GM18499 (cell line): ENCODE measurements at regions not wholly inside any gene's neighbourhood (a gene's known extent, or its start where the extent isn't known, plus 50 kb on each side); places are given as distances from the start of the nearest gene placed in this dataset.
"Not testable (repeated sequence)": the region's sequence is repeated elsewhere in the genome, so short reads cannot be mapped to it uniquely, and the experiment has no call there.

Experiments used
- ATAC-seq: cut with Tn5 transposase; IDR thresholded peaks from one replicate; pipeline ENCODE4 v1.9.1; 2021; ENCODE audit warnings: moderate number of reproducible peaks; ENCODE audit not compliant: insufficient read depth, unreplicated experiment

DNA sequence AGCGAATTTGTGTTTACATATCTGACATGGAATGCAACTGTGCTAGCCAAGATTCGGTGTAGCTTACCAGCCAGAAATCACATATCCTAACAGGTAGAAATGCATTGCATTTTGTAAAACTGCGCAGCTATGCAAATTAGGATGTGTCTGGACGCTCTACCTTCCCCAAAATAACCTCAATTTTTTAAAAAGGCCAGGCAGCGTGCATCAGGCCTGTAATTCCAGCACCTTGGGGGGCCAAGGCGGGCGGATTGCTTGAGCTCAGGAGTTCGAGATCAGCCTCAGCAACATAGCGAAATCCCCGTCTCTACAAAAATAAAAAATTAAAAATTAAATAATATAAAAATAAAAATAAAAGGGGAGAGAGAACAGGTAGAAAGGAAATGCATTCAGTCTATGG is 305.0 kb downstream of the TYW1 start:
- ATAC-seq = no peak

DNA sequence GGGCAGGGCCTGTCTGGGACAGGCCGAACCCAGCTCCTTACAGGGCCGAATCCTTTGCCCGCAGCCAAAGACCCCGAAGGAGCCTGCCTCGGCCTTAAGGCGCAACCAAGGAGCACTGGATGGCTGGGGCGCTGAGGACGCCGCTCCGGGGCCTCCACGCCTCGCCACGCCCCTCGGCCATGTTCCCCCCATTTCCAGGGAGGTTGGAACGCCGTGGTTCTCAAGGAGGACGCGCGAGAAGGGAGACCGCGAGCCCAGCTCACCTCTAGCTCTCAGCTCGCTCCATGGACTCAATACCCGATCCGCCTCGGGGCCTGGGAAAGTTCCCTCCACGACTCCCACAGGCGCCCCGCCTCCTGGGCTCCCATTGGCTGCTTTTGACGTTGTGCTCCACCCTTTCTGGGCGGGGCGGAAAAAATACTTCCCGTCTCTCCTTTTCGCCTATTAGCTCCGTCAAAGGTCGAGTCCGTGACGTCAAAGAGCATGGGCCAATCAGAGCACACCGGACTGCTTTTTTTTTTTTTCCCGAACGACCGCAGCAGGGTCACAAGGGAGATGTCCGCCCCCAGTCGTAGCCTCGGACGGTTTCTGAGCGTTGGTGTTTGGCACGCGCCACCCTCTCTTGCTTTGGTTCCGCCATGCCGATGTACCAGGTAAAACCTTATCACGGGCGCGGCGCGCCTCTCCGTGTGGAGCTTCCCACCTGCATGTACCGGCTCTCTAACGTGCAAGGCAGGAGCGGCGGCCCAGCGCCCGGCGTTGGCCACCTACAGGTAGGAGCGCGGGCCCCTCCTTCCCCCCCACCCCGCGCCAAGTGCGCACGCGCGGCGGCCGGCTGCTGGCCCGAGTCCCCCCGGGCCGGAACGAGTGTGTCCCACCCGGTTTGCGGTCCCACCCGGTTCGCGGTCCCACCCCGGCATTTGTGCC is 305.7 kb downstream of the TYW1 start:
- ATAC-seq = peak; percentile 87

DNA sequence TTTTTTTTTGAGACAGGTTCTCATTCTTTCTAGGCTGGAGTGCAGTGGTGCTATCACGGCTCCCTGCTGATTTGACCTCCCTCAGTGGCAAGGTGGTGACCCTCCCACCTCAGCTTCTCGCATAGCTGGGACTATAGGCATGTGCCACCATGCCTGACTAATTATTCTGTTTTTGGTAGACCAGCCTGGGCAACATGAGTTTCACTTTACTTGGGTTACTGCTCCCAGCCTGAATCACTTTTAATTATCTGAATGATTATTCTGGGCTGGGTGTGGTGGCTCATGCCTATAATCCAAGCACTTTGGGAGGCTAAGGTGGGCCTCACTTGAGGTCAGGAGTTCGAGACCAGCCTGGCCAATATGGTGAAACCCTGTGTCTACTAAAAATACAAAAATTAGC is 308.2 kb downstream of the TYW1 start:
- ATAC-seq = not testable (repeated sequence)

DNA sequence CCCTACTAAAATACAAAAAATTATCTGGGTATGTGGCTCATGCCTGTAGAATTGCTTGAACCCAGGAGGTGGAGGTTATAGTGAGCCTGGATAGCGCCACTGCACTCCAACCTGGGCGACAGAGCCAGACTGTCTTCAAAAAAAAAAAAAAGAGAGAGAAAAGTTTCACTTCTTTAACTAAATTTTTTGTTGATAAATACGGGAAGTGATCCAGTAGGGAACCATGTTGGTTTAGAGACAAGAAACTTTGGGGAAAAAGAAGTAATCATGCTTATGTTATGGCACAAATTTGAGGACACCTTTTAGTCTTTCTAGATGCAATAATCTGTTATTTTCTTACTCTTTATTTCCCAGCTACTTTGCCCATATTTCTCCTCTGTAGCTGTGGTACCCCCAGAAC is 309.7 kb downstream of the TYW1 start:
- no peak for ATAC-seq

DNA sequence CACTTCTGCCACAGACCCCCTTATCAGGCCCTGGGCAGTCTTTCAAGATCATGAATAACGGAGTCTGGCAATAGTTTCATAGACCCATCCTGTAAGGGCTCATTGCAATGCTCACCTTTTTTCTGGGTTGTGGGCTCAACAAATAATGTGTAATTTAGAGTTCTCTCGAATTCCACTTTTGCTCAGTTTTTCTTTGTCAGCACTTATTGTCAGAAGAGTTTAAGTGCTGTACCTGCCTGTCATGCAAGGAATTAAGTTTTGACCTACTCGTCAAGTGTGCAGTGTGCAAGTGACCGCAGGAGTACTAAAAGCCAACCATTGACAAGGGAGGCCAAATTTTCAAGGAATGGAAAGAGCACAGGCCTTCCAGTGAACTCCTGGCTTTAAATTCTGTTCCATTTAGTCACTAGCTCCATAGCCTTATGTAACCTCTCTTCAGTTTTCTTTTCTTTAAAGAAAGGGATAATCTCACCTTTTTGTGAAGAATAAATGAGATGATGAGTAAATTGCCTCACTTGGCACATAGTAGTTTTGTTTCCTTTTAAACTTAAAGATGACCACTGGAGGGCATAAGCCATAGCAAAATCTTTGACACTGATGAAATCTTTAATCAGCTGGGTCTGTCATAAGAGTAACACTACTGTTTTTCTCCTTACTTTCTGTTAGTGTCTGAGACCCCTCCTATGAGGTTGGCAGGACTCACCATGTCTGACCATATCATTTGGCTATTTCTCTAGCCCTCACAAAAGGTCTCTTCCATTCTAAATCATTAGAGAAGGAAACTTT is 313.3 kb downstream of the TYW1 start:
- ATAC-seq = no peak

DNA sequence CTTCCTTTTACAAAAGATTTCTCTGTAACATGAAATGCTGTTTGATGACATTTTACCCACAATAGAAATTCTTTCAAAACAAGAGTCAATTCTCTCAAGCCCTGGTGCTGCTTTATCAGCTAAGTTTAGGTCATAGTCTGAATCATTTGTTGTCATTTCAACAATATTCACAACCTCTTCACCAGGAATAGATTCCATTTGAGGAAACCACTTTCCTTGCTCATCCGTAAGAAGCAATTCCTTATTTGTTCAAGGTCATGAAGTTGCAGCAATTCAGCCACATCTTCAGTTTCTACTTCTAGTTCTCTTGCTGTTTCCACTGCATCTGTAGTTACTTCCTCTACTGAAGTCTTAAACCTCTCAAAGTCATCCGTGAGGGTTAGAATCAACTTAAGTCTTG is 315.3 kb downstream of the TYW1 start:
- no peak for ATAC-seq

DNA sequence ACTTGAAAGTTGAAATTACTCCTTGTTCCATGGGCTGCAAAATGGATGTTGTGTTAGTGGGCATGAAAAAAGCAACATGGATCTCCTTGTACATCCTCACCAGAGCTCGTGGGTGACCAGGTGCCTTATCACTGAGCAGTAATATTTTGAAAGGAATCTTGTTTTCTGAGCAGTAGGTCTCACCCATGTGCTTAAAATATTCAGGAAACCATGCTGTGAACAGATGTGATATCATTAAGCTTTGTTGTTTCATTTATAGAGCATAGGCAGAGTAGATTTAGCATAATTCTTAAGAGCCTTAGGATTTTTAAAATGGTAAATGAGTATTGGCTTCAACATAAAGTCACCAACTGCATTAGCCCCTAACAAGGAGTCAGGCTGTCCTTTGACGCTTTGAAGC is 316.6 kb downstream of the TYW1 start:
- ATAC-seq = no peak

DNA sequence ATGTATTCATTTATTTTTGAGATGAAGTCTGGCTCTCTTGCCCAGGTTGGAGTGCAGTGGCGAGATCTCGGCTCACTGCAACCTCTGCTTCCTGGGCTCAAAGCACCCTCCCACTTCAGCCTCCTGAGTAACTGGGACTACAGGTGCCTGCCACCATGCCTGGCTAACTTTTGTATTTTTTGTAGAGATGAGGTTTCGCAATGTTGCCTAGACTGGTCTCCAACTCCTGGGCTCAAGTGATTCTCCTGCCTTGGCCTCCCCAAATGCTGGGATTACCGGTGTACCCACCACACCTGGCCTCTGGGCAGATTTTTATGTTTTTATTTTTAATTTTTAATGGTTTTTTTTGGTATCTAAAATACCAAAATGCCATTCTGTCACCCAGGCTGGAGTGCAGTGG is 320.3 kb downstream of the TYW1 start:
- not testable (repeated sequence) for ATAC-seq

DNA sequence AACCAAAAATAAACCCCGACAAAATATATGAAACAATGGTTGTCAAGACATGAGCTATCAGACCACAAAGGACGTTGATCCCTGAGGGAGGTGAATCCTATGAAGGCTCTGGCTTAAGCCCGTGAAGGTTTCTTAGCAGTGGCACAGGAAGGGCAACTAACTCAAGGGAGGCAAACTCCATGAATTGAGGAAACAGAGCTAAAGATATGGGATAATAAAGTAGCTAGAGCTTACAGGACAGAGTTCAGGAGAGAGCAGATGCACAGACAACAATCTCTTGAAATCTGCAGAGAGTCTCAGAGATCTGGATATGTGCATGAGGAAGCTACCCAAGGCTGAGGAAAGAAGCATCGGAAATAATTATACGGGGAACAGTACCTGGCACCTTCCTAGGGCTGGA is 331.6 kb downstream of the TYW1 start:
- not testable (repeated sequence) for ATAC-seq

DNA sequence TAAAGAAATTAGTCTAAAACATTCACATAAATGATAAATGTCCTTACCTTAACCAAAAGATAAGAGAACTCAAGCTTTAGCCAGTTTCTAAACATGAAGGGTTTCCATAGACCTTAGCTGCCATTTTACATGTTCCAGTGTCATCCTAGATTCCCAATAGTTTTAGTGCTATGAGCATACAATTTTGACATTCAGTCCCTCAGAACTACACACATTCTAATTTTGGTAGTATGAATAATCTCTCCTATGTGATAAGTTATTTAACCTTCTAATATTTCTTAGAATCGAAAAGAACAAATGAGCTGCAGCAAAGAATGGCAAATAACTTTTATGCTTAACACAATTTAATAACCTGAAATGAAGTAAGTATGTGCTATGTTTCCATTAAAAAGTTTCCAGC is 338.5 kb downstream of the TYW1 start:
- ATAC-seq = not testable (repeated sequence)

DNA sequence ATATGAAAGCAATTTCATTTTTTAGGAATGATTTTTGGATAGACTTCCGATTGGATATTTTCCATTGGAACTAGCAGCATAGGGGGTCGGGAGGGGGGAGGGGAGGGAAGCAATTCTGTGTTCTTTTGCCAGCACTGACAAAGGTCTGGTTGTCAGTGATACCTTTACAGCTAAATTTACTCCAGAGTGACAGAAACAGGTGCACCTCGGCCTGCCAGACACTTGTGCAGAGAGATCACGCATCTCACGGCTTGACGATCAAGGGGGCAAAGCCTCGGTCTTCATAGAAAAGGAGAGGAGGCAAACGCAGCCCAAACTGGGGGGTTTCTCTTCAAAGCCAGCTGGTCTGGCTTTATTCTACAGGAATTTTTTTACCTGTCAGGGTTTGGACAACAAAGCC is 339.0 kb downstream of the TYW1 start:
- ATAC-seq = not testable (repeated sequence)

DNA sequence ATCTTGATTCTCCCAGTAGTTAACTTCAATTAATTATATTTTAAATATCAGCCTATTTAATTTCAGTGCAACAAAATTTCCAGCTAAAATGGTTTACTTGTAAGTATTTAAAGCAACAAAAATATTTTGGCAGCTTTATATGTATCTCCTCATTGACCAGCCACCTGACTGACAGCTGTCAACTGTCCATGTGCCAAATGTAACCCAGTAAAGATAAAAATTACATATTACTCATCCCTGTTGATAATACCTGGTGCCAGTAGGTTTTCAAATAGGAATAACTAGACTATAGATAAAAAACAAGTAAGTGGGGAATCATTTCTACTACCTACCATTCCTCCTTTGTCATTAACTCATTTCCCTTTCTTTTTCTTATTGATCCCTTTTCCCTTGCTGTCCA is 341.9 kb downstream of the TYW1 start:
- ATAC-seq = not testable (repeated sequence)

DNA sequence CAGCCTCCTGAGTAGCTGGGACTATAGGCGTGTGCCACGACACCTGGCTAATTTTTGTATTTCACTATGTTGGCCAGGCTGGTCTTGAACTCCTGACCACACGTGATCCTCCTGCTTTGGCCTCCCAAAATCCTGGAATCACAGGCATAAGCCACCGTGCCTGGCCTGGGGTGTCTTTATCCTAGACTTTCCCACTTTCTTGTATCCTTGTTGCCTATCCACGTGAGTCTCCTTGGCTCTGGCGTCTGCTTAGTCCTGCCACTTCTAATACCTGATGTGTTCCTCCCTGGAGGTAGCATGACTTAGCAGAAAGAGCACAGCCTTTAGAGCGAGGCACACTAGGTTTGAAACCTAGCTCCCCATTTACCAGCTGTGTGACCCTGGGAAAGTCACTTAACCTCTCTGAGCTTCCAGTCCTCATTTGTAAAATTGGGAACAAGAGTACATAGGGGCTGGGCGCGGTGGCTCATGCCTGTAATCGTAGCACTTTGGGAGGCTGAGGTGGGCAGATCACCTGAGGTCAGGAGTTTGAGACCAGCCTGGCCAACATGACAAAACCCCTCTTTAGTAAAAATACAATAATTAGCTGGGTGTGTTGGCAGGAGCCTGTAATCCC is 344.6 kb downstream of the TYW1 start:
- ATAC-seq = no peak

DNA sequence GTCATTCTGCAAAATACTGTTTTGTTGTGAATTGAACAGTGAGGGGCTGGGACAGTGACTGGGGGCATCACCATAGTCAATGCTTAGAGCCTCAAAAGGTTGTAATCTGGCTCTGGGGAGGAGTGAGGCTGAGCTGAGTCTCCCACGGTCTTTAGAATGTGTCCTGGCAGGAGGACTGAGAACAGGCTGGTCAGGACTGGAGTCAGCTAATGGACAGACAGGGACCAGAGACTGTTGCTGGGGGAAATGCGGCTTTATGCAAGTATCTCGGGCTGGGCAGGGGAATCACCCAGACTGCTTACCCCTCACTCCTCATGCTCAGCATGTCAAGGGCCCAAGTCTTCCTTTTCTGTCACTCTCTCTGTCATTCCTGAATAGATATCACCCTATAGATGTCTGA is 346.5 kb downstream of the TYW1 start:
- no peak for ATAC-seq

DNA sequence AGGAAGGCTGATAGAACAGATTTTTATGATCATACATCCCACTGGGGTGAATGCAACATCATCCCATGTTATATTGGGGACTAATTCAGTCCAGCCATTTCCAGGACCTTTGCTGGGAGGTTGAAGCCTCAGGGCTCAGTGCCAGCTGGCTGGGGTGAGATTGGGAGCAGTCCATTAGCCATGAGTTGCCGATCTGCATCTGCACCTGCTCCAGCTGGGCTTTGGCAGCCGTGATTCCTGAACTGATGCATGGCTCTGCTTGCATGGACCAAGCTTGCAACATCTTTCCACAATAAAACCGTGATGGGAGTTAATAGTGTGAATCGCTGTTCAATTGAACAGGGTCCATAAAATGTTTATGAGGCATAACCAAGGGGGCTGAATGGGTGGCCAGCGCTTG is 346.9 kb downstream of the TYW1 start:
- ATAC-seq = no peak

DNA sequence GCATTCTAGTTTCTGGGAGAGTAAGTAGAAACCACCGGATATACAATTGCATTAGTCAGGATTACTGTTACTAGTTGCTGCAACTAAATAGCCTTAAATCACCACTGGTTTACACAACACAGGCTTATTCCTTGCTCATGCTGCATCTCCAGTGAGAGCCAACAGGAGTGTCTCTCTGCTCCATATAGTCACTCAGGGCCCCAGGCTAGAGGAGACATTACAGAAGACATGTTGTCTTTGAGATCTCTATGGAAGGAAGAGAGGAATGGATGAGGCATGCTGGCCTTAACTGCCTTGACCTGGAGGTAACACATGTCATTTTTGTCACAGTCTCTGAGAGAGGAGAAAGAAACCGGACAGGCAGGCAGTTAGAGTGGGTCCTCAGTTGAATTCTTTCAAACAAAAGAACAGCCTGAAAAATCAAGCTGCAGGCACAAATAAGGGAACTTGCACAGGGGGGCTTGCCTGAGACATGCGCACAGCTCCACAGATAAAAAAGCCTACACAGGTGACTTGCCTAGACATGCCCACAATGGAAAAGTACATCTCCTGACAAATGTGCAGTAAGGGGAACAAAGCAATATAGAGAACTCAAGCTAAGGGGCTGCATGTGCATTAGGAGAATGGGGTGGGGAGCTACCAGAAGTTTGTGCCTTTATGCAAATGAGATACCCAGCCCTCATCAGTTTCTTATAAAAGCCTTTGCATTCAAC is 348.0 kb downstream of the TYW1 start:
- no peak for ATAC-seq

DNA sequence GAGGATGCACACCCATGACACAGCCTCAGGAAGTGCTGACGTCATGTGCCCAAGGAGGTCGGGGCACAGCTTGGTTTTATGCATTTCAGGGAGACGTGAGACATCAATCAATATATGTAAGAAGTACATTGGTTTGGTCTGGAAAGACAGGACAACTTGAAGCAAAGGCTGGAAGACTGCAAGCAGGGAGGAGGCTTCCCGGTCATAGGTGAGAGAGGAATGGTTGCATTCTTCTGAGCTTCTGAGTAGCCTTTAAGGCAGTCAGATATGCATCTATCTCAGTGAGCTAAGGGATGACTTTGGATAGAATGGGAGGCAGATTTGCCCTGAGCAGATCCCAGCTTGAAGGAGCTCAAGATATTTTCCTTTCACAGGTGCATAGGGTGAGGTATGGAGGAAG is 349.5 kb downstream of the TYW1 start:
- ATAC-seq = no peak

DNA sequence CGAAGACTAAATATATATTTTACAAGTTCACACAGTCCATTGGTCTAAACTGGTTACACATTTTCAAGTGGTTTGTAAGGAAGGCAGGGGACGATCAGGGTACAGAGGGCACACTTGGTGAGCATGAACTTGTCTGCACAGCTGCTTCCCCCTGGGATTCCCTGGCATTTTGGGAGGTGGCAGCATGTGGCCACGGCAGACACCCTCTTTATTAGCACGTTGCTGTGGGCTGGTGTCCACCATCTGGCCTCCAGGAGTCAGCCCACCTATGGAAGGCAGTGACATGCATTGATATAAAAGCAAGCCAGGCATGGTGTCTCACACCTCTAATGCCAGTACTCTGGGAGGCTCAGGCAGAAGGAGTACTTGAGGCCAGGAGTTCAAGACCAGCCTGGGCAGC is 350.2 kb downstream of the TYW1 start:
- ATAC-seq = no peak

DNA sequence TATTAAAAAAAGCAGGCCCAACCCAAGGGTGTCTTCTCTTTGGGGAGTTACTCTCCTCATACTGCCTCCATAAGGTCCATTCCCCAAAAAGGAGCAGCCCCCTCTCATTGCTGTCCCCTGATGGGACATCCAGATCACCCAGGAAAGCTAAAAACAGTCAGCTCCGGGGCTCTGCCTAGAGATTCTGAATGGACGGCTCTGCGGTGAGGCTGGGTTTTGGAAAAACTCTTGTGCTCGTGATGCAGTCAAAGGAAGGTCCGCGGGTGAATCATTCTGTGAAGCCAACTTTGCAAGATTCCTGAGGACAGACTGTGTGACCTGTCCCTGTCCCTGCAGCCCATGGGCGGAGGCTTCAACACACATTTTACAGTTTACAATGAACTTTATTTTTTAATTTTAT is 351.5 kb downstream of the TYW1 start:
- no peak for ATAC-seq

DNA sequence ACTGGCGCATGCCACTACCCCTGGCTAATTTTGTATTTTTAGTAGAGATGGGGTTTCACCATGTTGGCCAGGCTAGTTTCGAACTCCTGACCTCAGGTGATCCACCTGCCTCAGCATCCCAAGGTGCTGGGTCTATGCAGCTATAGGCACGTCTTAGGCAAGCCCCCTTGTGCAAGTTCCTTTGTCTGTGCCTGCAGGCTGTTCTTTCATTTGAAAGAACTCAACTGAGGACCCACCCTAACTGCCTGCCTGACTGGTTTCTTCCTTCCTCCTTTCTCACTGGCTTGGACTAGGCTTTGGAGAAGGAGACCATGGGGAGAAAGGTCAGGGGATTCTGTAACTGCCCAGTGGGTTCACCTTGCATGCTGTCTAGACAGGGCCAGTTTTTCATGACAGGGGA is 361.0 kb downstream of the TYW1 start:
- ATAC-seq = not testable (repeated sequence)
